ENCODE measurements at regions not wholly inside any gene's neighbourhood (a gene's known extent, or its start where the extent isn't known, plus 50 kb on each side); places are given as distances from the start of the nearest gene placed in this dataset.

GRCh38 chr11:90913131-90913668 is 690.4 kb upstream of the CHORDC1 start:
- H3K27ac ChIP-seq: no peak overlapping the region
- no peaks in the 10 kb centered on the region for H3K27me3 ChIP-seq
- no peak for TF ChIP-seq POLR2A (IDR thresholded peaks at IDR 0.05)
- no peak for TF ChIP-seq CTCF (IDR thresholded peaks at IDR 0.05)
- no peak for TF ChIP-seq POLR2AphosphoS5 (IDR thresholded peaks at IDR 0.05)
- no peak for TF ChIP-seq EP300 (IDR thresholded peaks at IDR 0.05)
- H3K4me1 ChIP-seq: no peaks in the 10 kb centered on the region
- whole genome bisulfite sequencing, 2 donors (ENCODE audit: low coverage in 1 of 2): 75 to 79% methylated on average over 2 of the region's 2 CpGs
- no peaks in the 10 kb centered on the region for H3K9me3 ChIP-seq
- no peak overlapping the region for H3K4me3 ChIP-seq
- H3K36me3 ChIP-seq: no peaks in the 10 kb centered on the region
- ATAC-seq: no peak

DNA sequence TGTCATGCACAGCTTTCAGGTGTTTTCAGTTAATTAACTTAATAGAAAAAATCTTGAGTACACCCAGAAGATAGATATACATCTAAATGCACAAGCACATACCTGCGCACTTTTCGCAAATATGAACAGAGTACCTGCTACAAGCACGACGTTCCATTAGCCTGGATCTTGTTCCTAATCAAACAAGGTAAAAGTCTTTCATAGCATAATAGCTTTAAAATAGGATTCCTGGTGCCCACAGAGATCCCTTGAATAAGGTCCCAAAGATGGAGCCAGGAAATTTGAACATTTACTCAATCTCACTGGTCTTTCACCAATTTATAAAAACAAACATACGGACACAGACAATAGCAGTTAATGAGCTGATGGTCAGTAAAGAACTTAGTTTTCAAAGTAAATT is 689.8 kb upstream of the CHORDC1 start:
- no peaks in the 10 kb centered on the region for H3K27me3 ChIP-seq
- no peak overlapping the region for H3K27ac ChIP-seq
- no peak overlapping the region for H3K4me3 ChIP-seq
- H3K4me1 ChIP-seq: no peaks in the 10 kb centered on the region
- WGBS, 2 donors (ENCODE audit: low coverage in 1 of 2): 95% methylated on average over 5 of the region's 5 CpGs
- no peaks in the 10 kb centered on the region for H3K36me3 ChIP-seq
- H3K9me3 ChIP-seq: no peaks in the 10 kb centered on the region
- no peak for TF ChIP-seq CTCF (IDR thresholded peaks at IDR 0.05)
- TF ChIP-seq POLR2AphosphoS5 (IDR thresholded peaks at IDR 0.05): no peak
- TF ChIP-seq EP300 (IDR thresholded peaks at IDR 0.05): no peak
- TF ChIP-seq POLR2A (IDR thresholded peaks at IDR 0.05): no peak
- ATAC-seq: no peak

DNA sequence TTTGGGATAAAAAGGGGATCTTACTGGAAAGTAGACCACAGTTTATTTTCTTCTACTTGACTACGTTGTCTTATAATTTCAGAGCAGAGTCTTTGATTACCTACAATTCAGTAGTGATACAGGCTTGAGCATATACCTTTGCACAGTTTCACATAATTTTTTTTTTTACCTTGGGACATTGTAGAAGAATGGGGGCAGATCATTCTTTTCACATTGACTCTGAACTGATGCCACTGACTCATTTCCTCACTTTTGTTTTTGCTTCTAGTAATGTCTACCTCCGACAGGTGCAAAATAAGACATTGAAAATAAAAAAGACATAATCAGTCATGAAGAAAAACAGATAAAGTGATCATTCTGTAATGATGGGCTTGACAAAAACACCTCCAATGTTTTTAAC is 688.3 kb upstream of the CHORDC1 start:
- 79 to 94% methylated on average over 2 of the region's 2 CpGs for WGBS, 2 donors (ENCODE audit: low coverage in 1 of 2)
- ATAC-seq: no peak

GRCh38 chr11:90908074-90908473 is 685.2 kb upstream of the CHORDC1 start:
- no peak overlapping the region for H3K27ac ChIP-seq

More for the DNA sequence above, 688.3 kb upstream of the CHORDC1 start:
- no peaks in the 10 kb centered on the region for H3K36me3 ChIP-seq
- TF ChIP-seq CTCF (IDR thresholded peaks at IDR 0.05) (no peak), POLR2AphosphoS5 (IDR thresholded peaks at IDR 0.05) (no peak), EP300 (IDR thresholded peaks at IDR 0.05) (no peak), POLR2A (IDR thresholded peaks at IDR 0.05) (no peak)
- H3K4me3 ChIP-seq: no peak overlapping the region
- no peak overlapping the region for H3K27ac ChIP-seq
- no peaks in the 10 kb centered on the region for H3K9me3 ChIP-seq
- H3K27me3 ChIP-seq: no peaks in the 10 kb centered on the region
- no peaks in the 10 kb centered on the region for H3K4me1 ChIP-seq

More at GRCh38 chr11:90908074-90908473, 685.2 kb upstream of the CHORDC1 start:
- Histone ChIP-seq H3K4me1 (no peaks in the 10 kb centered on the region), H3K9me3 (no peaks in the 10 kb centered on the region), H3K4me3 (no peak overlapping the region), H3K36me3 (no peaks in the 10 kb centered on the region), H3K27me3 (no peaks in the 10 kb centered on the region)
- WGBS, 2 donors (ENCODE audit: low coverage in 1 of 2): 67 to 79% methylated on average over 3 of the region's 3 CpGs
- TF ChIP-seq CTCF (IDR thresholded peaks at IDR 0.05) (peak in 1 of 4 experiments; percentile 21), EP300 (IDR thresholded peaks at IDR 0.05) (no peak), POLR2A (IDR thresholded peaks at IDR 0.05) (no peak)
- no peak for ATAC-seq
